H9 (cell line): ENCODE measurements at regions not wholly inside any gene's neighbourhood (a gene's known extent, or its start where the extent isn't known, plus 50 kb on each side); places are given as distances from the start of the nearest gene placed in this dataset.

Source experiments
- DNase-seq: peaks from one replicate; pipeline ENCODE4 v3.0.0-alpha.2; 2017
- H2AFZ ChIP-seq: one replicate; pipeline ENCODE4 v1.6.1; 2013; ENCODE audit warnings: mild to moderate bottlenecking, low read length, control low read depth, moderate library complexity
- H2AK5ac ChIP-seq: 2 replicates; pipeline ENCODE4 v1.6.1; 2013; ENCODE audit warnings: low read length, control low read depth, mixed read lengths; ENCODE audit not compliant: insufficient read length
- H2BK120ac ChIP-seq: one replicate; pipeline ENCODE4 v1.6.1; 2013; ENCODE audit warnings: low read depth, mild to moderate bottlenecking, low read length, control low read depth, inconsistent platforms; ENCODE audit not compliant: poor library complexity, severe bottlenecking
- H2BK12ac ChIP-seq: 2 replicates; pipeline ENCODE4 v1.6.1; 2013; ENCODE audit warnings: low read length, control low read depth, mixed read lengths, low read depth; ENCODE audit not compliant: insufficient read length
- H2BK15ac ChIP-seq: 2 replicates; pipeline ENCODE4 v1.6.1; 2013; ENCODE audit warnings: low read depth, low read length, control low read depth
- H2BK20ac ChIP-seq: one replicate; pipeline ENCODE4 v1.6.1; 2013; ENCODE audit warnings: low read depth, mild to moderate bottlenecking, low read length, control low read depth, inconsistent platforms; ENCODE audit not compliant: poor library complexity, severe bottlenecking
- H2BK5ac ChIP-seq: 2 replicates; pipeline ENCODE4 v1.6.1; 2013; ENCODE audit warnings: low read length, control low read depth, mixed read lengths; ENCODE audit not compliant: insufficient read length
- H3K14ac ChIP-seq: 2 replicates; pipeline ENCODE4 v1.6.1; 2013; ENCODE audit warnings: low read length, control low read depth; ENCODE audit not compliant: insufficient read depth
- H3K18ac ChIP-seq: 2 replicates; pipeline ENCODE4 v1.6.1; 2013; ENCODE audit warnings: low read depth, mild to moderate bottlenecking, mixed read lengths, low read length, control low read depth; ENCODE audit not compliant: insufficient read length
- H3K23ac ChIP-seq: 2 replicates; pipeline ENCODE4 v1.6.1; 2013; ENCODE audit warnings: low read length, control low read depth, mixed read lengths, low read depth; ENCODE audit not compliant: insufficient read length
- H3K23me2 ChIP-seq: 2 replicates; pipeline ENCODE4 v1.6.1; 2013; ENCODE audit warnings: low read depth, mild to moderate bottlenecking, mixed read lengths, low read length, control low read depth; ENCODE audit not compliant: insufficient read length, poor library complexity, severe bottlenecking
- H3K27ac ChIP-seq: 2 replicates; pipeline ENCODE4 v1.5.1; 2013; ENCODE audit warnings: low read length, control low read depth, mixed read lengths, low read depth; ENCODE audit not compliant: insufficient read length
- H3K27me3 ChIP-seq: 2 replicates; pipeline ENCODE4 v1.6.1; 2013; ENCODE audit warnings: low read length, control low read depth, inconsistent platforms; ENCODE audit not compliant: insufficient read depth
- H3K4ac ChIP-seq: 2 replicates; pipeline ENCODE4 v1.6.1; 2013; ENCODE audit warnings: low read depth, mild to moderate bottlenecking, control low read depth, inconsistent platforms, low read length, moderate library complexity
- H3K4me1 ChIP-seq: 2 replicates; pipeline ENCODE4 v1.6.1; 2013; ENCODE audit warnings: low read length, control low read depth, inconsistent platforms; ENCODE audit not compliant: insufficient read depth
- H3K4me2 ChIP-seq: 2 replicates; pipeline ENCODE4 v1.6.1; 2013; ENCODE audit warnings: low read length, control low read depth, mixed read lengths; ENCODE audit not compliant: insufficient read length, insufficient read depth
- H3K56ac ChIP-seq: 2 replicates; pipeline ENCODE4 v1.6.1; 2013; ENCODE audit warnings: low read depth, mild to moderate bottlenecking, mixed read lengths, low read length, control low read depth; ENCODE audit not compliant: insufficient read length
- H3K79me1 ChIP-seq: 2 replicates; pipeline ENCODE4 v1.6.1; 2013; ENCODE audit warnings: low read depth, mild to moderate bottlenecking, moderate library complexity, low read length, control low read depth, inconsistent platforms; ENCODE audit not compliant: insufficient read depth, poor library complexity, severe bottlenecking
- H3K79me2 ChIP-seq: 2 replicates; pipeline ENCODE4 v1.6.1; 2013; ENCODE audit warnings: low read length, control low read depth, inconsistent platforms; ENCODE audit not compliant: insufficient read depth
- H3K9ac ChIP-seq: 2 replicates; pipeline ENCODE4 v1.6.1; 2013; ENCODE audit warnings: low read length, control low read depth, mixed read lengths; ENCODE audit not compliant: insufficient read length; ENCODE audit errors: extremely low read depth
- H3K9me3 ChIP-seq: one replicate; pipeline ENCODE4 v1.6.1; 2013; ENCODE audit warnings: low read depth, low read length, inconsistent platforms; ENCODE audit not compliant: control insufficient read depth
- H3T11ph ChIP-seq: one replicate; pipeline ENCODE4 v1.6.1; 2013; ENCODE audit warnings: mild to moderate bottlenecking, low read length, control low read depth, inconsistent platforms
- H4K20me1 ChIP-seq: one replicate; pipeline ENCODE4 v1.6.1; 2013; ENCODE audit not compliant: control insufficient read depth, insufficient read length, insufficient read depth
- H4K5ac ChIP-seq: 2 replicates; pipeline ENCODE4 v1.6.1; 2013; ENCODE audit warnings: low read depth, mild to moderate bottlenecking, mixed read lengths, low read length, control low read depth; ENCODE audit not compliant: insufficient read length
- H4K8ac ChIP-seq: replicated peaks from 2 replicates; pipeline ENCODE4 v1.6.1; 2013; ENCODE audit warnings: low read length, control low read depth, mixed read lengths, low read depth; ENCODE audit not compliant: insufficient read length
- H4K91ac ChIP-seq: 2 replicates; pipeline ENCODE4 v1.6.1; 2013; ENCODE audit warnings: low read depth, mild to moderate bottlenecking, moderate library complexity, mixed read lengths, low read length, control low read depth; ENCODE audit not compliant: insufficient read length
- H3K27ac Mint-ChIP-seq, 3 experiments: 2 replicates in 2 of 3; 3 replicates in 1 of 3; pipeline ENCODE4 v1.8.0; 2020 to 2021; ENCODE audit warnings: mixed read lengths in 3 of 3, mild to moderate bottlenecking in 1 of 3, moderate library complexity in 1 of 3
- H3K27me3 Mint-ChIP-seq: 2 replicates; pipeline ENCODE4 v1.8.0; 2021; ENCODE audit warnings: low read depth, mild to moderate bottlenecking, moderate library complexity, mixed read lengths
- H3K36me3 Mint-ChIP-seq, 3 experiments: 2 replicates in 2 of 3; 3 replicates in 1 of 3; pipeline ENCODE4 v1.8.0; 2020 to 2021; ENCODE audit warnings: low read depth in 3 of 3, mixed read lengths in 3 of 3; ENCODE audit not compliant: insufficient read depth in 1 of 3
- H3K4me1 Mint-ChIP-seq, 2 experiments: 2 replicates each; pipeline ENCODE4 v1.8.0; 2020; ENCODE audit warnings: mixed read lengths in 2 of 2
- H3K4me3 Mint-ChIP-seq, 2 experiments: 2 replicates in 1 of 2; 3 replicates in 1 of 2; pipeline ENCODE4 v1.8.0; 2020 to 2021; ENCODE audit warnings: mild to moderate bottlenecking in 2 of 2, mixed read lengths in 2 of 2, moderate library complexity in 1 of 2
- H3K9me3 Mint-ChIP-seq, 2 experiments: 2 replicates in 1 of 2; 3 replicates in 1 of 2; pipeline ENCODE4 v1.8.0; 2020; ENCODE audit warnings: mild to moderate bottlenecking in 2 of 2, mixed read lengths in 2 of 2, moderate library complexity in 1 of 2
- WGBS: extraction: QIAGEN DNeasy Blood & Tissue Kit; methylation state at CpG from one replicate; pipeline ENCODE4 v1.1.7; 2013; ENCODE audit warnings: missing lambda C conversion rate, low lambda C conversion rate, mixed read lengths; ENCODE audit not compliant: insufficient read length; ENCODE audit errors: extremely low coverage; 5-methylcytosine and 5-hydroxymethylcytosine counted together
- TF ChIP-seq, protein P1 (sequence below): fragments of 200-600 bp; sonication (generic); conservative IDR thresholded peaks from 3 replicates; pipeline ENCODE4 v1.8.0; 2021; ENCODE audit warnings: antibody characterized with exemption, mild to moderate bottlenecking

DNA sequence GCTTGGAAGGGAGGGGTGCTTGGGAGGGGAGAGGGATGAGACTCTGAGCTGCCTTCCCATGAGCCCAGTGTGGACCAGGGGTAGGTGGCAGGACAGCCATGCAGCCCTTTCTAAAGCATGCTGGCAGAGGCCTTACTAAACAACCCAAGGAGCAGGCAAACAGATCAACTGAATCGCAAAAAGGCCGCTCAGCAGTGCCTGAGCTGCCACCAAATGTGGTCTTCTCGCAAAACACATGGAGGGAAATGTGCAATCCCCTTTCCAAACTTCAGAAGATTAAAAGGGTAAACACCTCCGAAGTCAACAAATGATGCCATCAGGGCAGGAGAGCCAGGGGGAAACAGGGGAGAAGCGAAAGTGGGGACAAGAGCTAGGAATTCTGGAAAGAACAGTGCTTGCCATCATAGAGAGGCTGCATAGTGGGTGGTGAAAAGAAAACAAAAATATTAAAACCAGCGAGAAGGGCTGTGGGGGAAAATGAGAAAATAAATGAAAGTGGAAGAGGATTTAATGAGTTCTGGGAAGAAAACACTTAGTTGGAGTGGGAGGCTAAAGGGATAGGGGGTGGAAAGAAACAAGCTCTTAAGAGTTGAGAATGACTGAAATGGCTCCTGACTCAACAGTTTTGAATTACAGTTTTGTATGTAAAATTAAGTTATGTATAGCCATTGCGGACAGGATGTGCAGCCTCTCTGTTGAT, 62.2 kb upstream of the ZNF32 start:
- Mint-ChIP-seq H3K27ac (no peak overlapping the region), H3K9me3 (peaks cover 0 to 3% of the 10 kb centered on the region in 2 experiments; a peak in 2 of 5 replicates), H3K4me3 (no peak overlapping the region), H3K4me1 (peaks cover 0 to 4% of the 10 kb centered on the region in 2 experiments; a peak in 1 of 4 replicates), H3K27me3 (no peaks in the 10 kb centered on the region), H3K36me3 (no peaks in the 10 kb centered on the region; a peak in 1 of 7 replicates)
- DNase-seq, result no peak
- Histone ChIP-seq H3K27ac (no peak overlapping the region), H3K9ac (no peak overlapping the region), H3T11ph (no peak overlapping the region), H3K18ac (no peak overlapping the region), H2BK20ac (no peak overlapping the region), H3K79me2 (no peaks in the 10 kb centered on the region), H2BK12ac (no peak overlapping the region), H3K9me3 (no peaks in the 10 kb centered on the region), H3K79me1 (no peaks in the 10 kb centered on the region), H3K14ac (no peak overlapping the region), H3K4ac (no peak overlapping the region), H3K27me3 (no peaks in the 10 kb centered on the region), H2BK5ac (no peak overlapping the region), H4K20me1 (peaks cover 3% of the 10 kb centered on the region), H2AFZ (no peak overlapping the region), H3K56ac (no peak overlapping the region), H3K23me2 (no peaks in the 10 kb centered on the region), H4K8ac (no peak overlapping the region), H3K4me2 (no peak overlapping the region), H2AK5ac (no peak overlapping the region), H3K23ac (no peak overlapping the region), H2BK15ac (no peak overlapping the region), H4K5ac (no peak overlapping the region), H2BK120ac (no peak overlapping the region), H3K4me1 (no peaks in the 10 kb centered on the region), H4K91ac (no peak overlapping the region)
- TF ChIP-seq, protein P1, sequence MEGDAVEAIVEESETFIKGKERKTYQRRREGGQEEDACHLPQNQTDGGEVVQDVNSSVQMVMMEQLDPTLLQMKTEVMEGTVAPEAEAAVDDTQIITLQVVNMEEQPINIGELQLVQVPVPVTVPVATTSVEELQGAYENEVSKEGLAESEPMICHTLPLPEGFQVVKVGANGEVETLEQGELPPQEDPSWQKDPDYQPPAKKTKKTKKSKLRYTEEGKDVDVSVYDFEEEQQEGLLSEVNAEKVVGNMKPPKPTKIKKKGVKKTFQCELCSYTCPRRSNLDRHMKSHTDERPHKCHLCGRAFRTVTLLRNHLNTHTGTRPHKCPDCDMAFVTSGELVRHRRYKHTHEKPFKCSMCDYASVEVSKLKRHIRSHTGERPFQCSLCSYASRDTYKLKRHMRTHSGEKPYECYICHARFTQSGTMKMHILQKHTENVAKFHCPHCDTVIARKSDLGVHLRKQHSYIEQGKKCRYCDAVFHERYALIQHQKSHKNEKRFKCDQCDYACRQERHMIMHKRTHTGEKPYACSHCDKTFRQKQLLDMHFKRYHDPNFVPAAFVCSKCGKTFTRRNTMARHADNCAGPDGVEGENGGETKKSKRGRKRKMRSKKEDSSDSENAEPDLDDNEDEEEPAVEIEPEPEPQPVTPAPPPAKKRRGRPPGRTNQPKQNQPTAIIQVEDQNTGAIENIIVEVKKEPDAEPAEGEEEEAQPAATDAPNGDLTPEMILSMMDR, result no peak
- WGBS, result 100% methylated on average over 1 of the region's 7 CpGs
